HG03442 (cell line): ENCODE measurements at regions not wholly inside any gene's neighbourhood (a gene's known extent, or its start where the extent isn't known, plus 50 kb on each side); places are given as distances from the start of the nearest gene placed in this dataset.
"Not testable (repeated sequence)": the region's sequence is repeated elsewhere in the genome, so short reads cannot be mapped to it uniquely, and the experiment has no call there.

Experiments
- ATAC-seq: cut with Tn5 transposase; IDR thresholded peaks from one replicate; pipeline ENCODE4 v1.9.1; 2021; ENCODE audit warnings: mild to moderate bottlenecking, moderate library complexity; ENCODE audit not compliant: unreplicated experiment

GRCh38 chr15:87681104-87681503 is 575.4 kb downstream of the NTRK3 start:
- ATAC-seq = no peak

DNA sequence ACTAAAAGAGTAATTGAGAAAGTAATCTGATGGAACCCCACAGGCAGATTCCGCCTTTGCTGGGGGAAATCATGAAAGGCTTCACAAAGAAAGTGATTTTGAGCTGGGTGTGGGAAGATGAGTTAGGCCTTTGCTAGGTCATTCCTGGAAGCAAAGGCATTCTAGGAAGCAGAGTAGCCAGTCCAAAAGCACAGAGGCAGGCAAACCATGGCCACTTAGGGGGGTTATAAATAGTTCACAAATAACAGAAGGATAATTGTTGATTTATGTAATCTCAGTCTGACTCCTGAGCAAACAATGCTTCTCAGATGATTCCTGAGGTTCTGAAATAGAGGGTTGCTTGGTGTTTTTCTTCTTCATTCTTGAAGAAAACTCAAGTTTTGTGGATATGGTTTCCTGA is 576.3 kb downstream of the NTRK3 start:
- no peak for ATAC-seq

GRCh38 chr15:87675271-87675670 is 581.3 kb downstream of the NTRK3 start:
- ATAC-seq = no peak

GRCh38 chr15:87672309-87673288 is 583.9 kb downstream of the NTRK3 start:
- no peak for ATAC-seq

GRCh38 chr15:87671289-87671688 is 585.2 kb downstream of the NTRK3 start:
- no peak for ATAC-seq

DNA sequence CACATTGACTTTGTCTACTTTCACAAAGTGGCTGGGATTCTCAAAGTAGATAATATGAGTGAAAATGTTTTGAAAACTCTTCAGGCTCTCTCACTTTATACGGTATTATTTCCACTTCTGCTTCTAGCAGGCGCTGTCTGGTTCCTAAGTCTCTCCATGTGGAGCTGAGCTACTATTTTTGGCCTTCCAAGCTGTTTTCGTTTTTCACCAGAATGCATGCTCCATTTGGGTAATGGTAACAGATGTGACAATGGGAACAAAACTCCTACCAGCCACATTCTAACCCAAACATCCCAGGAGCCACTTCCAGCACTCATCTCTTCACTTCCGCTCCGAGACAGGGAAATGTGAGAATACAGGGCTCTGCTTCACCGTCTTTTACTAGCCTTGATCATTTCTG is 586.7 kb downstream of the NTRK3 start:
- ATAC-seq = no peak

- not testable (repeated sequence) for ATAC-seq
Measured at GRCh38 chr15:87668768-87669564, 587.6 kb downstream of the NTRK3 start.

DNA sequence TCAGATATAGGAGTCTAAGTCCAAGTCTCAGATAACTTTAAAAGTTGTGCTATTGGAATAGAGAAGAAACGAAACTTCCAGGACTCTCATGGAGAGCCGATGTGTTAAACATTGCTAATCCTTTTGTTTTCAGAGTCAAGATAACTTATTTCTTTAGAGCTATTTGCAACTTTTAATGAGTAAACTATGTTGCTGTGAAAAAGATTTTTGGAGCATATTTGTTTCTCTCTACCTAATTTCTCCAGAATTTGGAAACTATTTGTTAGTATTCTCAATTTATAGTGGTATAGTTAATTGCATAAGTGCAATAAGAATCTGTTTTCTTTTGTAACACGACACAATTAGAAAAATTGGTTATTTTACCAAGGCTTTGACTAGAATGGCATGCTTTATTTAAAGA is 588.9 kb downstream of the NTRK3 start:
- ATAC-seq = no peak

GRCh38 chr15:87662575-87662974 is 594.0 kb downstream of the NTRK3 start:
- ATAC-seq = no peak

GRCh38 chr15:87661454-87662355 is 594.8 kb downstream of the NTRK3 start:
- ATAC-seq = no peak

GRCh38 chr15:87660251-87661129 is 596.0 kb downstream of the NTRK3 start:
- ATAC-seq = no peak

DNA sequence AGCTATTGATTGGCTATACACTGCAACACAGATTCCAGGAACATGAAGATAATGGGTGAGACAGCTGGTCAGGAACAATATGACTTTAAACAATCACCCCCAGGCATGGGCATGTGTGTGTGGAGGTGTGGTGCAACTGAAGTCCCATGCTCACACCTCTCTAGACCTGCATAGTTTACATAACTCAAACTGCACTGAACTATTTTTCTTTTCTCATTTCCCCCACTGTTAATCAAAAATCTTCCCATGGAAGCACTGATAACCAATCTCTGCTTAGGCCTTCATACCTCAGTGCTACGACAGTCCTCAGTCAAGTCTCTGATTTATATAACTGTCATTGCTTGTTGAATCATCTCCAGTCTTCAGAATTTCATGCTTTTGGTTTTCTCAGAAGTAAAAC is 600.2 kb downstream of the NTRK3 start:
- ATAC-seq = no peak

DNA sequence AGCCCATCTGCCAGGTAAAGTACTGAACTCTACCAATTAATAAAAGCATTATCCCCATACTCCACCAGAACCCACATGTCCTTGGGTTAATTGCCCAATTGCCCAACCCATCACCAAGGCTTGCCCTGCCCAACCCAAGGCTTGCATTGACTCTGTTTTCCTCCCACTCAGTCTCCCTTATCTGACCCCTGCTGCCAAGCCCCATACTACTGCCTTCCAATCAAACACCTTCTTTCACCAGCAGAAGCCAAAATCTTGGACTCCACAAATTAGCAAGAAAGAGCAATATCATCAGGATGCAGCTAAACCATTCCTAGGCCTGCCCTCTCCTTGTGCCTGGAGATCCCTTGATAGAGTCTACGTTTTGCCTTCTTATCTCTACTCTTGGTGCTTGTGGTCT is 602.9 kb downstream of the NTRK3 start:
- no peak for ATAC-seq

DNA sequence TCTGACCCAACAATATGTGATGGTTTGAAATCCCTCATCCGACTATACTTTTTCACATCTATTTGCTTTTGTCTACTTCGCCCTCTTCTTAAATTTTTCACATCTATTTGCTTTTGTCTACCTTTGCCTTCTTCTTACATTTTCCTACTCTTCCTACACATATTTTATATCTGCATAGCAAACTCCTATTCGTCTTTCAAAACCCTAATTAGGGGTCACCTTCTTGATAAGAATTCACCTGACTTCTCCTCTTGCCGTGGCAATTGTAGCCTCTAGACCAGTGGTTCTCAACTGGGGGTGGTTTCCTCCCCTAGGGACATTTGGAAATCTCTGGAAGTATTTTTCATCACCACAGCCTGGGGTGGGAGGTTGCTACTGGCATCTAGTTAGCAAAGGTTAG is 607.4 kb downstream of the NTRK3 start:
- no peak for ATAC-seq

- ATAC-seq = no peak
Measured at GRCh38 chr15:87648278-87648677, 608.3 kb downstream of the NTRK3 start.

- no peak for ATAC-seq
Measured at GRCh38 chr15:87645723-87646122, 610.8 kb downstream of the NTRK3 start.

DNA sequence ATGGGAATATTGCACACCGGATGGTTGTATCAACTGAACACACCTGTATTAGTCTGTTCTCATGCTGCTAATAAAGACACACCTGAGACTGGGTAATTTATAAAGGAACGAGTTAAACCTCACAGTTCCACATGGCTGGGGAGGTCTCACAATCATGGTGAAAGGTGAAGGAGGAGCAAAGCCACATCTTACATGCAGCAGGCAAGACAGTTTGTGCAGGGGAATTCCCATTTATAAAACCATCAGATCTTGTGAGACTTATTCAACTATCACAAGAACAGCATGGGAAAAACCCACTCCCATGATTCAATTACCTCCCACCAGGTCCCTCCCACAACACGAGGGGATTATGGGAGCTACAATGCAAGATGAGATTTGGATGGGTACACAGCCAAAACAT is 613.5 kb downstream of the NTRK3 start:
- ATAC-seq = not testable (repeated sequence)

- no peak for ATAC-seq
Measured at GRCh38 chr15:87639305-87640011, 617.1 kb downstream of the NTRK3 start.

GRCh38 chr15:87638554-87639083 is 617.9 kb downstream of the NTRK3 start:
- no peak for ATAC-seq
